ENCODE measurements at regions not wholly inside any gene's neighbourhood (a gene's known extent, or its start where the extent isn't known, plus 50 kb on each side); places are given as distances from the start of the nearest gene placed in this dataset.

DNA sequence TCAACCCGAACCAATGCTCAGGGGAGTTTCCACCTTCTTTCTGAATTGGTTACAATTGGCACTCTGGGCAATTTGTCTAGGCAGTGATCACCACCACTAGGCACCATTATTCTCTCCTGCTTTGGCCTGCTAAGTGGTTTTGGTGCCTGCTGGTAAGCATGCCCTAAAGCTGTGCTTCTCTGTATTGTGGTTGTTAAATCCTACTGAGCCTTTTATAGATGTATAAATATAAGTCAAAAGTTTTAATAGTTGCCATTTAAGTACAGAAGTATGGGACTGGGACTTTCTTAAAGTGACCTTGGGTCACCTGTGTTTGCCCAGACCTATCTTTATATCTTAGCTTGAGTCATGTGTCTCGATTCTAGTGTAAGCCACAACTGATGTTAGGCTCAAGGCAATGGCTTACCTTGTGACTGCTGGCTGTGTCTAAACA is 475.9 kb downstream of the SLC16A7 start:
- H2AFZ ChIP-seq (ENCODE audit: low read depth) = no peak overlapping the region
- H3K4me2 ChIP-seq = no peak overlapping the region
- H4K20me1 ChIP-seq (ENCODE audit: insufficient read depth) = no peaks in the 10 kb centered on the region
- H3K27ac ChIP-seq = no peak overlapping the region
- TF ChIP-seq, protein P1, sequence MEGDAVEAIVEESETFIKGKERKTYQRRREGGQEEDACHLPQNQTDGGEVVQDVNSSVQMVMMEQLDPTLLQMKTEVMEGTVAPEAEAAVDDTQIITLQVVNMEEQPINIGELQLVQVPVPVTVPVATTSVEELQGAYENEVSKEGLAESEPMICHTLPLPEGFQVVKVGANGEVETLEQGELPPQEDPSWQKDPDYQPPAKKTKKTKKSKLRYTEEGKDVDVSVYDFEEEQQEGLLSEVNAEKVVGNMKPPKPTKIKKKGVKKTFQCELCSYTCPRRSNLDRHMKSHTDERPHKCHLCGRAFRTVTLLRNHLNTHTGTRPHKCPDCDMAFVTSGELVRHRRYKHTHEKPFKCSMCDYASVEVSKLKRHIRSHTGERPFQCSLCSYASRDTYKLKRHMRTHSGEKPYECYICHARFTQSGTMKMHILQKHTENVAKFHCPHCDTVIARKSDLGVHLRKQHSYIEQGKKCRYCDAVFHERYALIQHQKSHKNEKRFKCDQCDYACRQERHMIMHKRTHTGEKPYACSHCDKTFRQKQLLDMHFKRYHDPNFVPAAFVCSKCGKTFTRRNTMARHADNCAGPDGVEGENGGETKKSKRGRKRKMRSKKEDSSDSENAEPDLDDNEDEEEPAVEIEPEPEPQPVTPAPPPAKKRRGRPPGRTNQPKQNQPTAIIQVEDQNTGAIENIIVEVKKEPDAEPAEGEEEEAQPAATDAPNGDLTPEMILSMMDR (conservative IDR thresholded peaks at IDR 0.05; ENCODE audit: low read depth, low read length) = no peak
- no peaks in the 10 kb centered on the region for H3K4me1 ChIP-seq (ENCODE audit: low read depth, poor library complexity, severe bottlenecking)
- no peaks in the 10 kb centered on the region for H3K36me3 ChIP-seq (ENCODE audit: insufficient read depth)
- no peak overlapping the region for H3K4me3 ChIP-seq (IDR thresholded peaks at IDR 0.05; ENCODE audit: insufficient read depth, low read depth, low read length)
- no peak overlapping the region for H3K9ac ChIP-seq
- no peaks in the 10 kb centered on the region for H3K27me3 ChIP-seq (ENCODE audit: insufficient read depth, low read depth)
- H3K79me2 ChIP-seq (ENCODE audit: insufficient read depth, low read depth) = no peaks in the 10 kb centered on the region

DNA sequence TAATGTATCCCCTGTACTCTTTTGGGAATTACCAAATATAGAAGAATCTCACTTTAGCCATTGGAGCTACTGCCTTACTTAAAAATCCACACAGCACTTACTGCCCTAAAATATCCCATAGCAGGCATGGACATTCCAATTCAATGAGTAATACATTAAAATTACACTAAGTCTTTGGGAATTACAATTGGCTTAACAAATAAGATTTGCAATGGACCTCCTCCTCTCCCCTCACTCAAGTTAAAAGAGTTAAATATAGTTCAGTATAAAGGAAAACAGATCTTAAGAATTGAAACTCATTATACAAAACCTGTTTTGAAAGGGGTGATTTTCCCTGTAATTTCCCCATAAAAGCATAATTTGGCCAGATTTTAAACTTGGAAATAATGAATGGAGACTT is 477.1 kb downstream of the SLC16A7 start:
- no peak overlapping the region for H3K27ac ChIP-seq
- no peaks in the 10 kb centered on the region for H3K27me3 ChIP-seq (ENCODE audit: insufficient read depth, low read depth)
- no peaks in the 10 kb centered on the region for H3K36me3 ChIP-seq (ENCODE audit: insufficient read depth)
- TF ChIP-seq, protein P1 (conservative IDR thresholded peaks at IDR 0.05; ENCODE audit: low read depth, low read length) = no peak
- no peaks in the 10 kb centered on the region for H4K20me1 ChIP-seq (ENCODE audit: insufficient read depth)
- no peak overlapping the region for H3K4me2 ChIP-seq
- H3K4me3 ChIP-seq (IDR thresholded peaks at IDR 0.05; ENCODE audit: insufficient read depth, low read depth, low read length) = no peak overlapping the region
- H2AFZ ChIP-seq (ENCODE audit: low read depth) = no peak overlapping the region
- H3K9ac ChIP-seq = no peak overlapping the region
- no peaks in the 10 kb centered on the region for H3K79me2 ChIP-seq (ENCODE audit: insufficient read depth, low read depth)
- no peaks in the 10 kb centered on the region for H3K4me1 ChIP-seq (ENCODE audit: low read depth, poor library complexity, severe bottlenecking)

DNA sequence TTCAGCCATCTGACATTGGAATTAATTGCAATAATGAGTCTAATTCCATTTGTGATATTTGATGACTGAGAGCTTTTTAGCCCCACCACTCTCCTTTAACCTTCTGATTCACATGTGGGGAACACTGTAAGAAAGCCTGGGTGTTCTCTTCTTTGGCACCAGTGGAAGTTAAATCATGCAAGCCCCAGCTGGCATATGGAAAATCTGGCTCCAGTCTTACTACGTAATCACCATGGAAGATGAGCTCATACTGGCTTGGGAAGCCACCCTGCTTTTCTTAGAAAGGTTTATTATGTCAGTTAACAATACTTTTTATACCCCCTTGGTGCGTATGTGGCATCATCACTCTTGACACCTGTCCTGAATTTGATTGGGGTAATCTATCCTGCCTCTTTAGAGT is 479.3 kb downstream of the SLC16A7 start:
- Histone ChIP-seq H3K36me3 (ENCODE audit: insufficient read depth) (no peaks in the 10 kb centered on the region), H3K4me3 (IDR thresholded peaks at IDR 0.05; ENCODE audit: insufficient read depth, low read depth, low read length) (no peak overlapping the region), H3K4me1 (ENCODE audit: low read depth, poor library complexity, severe bottlenecking) (no peaks in the 10 kb centered on the region), H3K79me2 (ENCODE audit: insufficient read depth, low read depth) (no peaks in the 10 kb centered on the region), H3K4me2 (no peak overlapping the region), H3K27me3 (ENCODE audit: insufficient read depth, low read depth) (no peaks in the 10 kb centered on the region), H3K9ac (no peak overlapping the region), H3K27ac (no peak overlapping the region), H4K20me1 (ENCODE audit: insufficient read depth) (no peaks in the 10 kb centered on the region), H2AFZ (ENCODE audit: low read depth) (no peak overlapping the region)
- TF ChIP-seq, protein P1 (conservative IDR thresholded peaks at IDR 0.05; ENCODE audit: low read depth, low read length) = no peak

DNA sequence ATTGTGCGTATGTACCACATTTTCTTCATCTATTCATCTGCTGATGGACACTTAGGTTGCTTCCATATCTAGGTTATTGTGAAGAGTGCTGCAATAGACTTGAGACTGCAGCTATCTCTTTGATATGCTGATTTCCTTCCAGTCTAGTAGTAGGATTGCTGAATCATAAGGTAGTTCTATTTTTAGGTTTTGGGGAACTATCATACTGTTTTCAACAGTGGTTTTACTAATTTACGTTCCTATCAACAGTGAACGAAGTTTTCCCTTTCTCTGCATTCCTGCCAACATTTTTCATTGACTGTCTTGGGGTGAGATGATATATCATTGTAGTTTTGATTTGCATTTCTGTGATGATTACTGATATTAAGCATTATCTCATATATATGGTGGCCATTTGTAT is 482.2 kb downstream of the SLC16A7 start:
- H2AFZ ChIP-seq (ENCODE audit: low read depth) = no peak overlapping the region
- H3K4me1 ChIP-seq (ENCODE audit: low read depth, poor library complexity, severe bottlenecking) = no peaks in the 10 kb centered on the region
- H3K79me2 ChIP-seq (ENCODE audit: insufficient read depth, low read depth) = no peaks in the 10 kb centered on the region
- no peak overlapping the region for H3K4me3 ChIP-seq (IDR thresholded peaks at IDR 0.05; ENCODE audit: insufficient read depth, low read depth, low read length)
- no peaks in the 10 kb centered on the region for H3K27me3 ChIP-seq (ENCODE audit: insufficient read depth, low read depth)
- no peak overlapping the region for H3K4me2 ChIP-seq
- no peak overlapping the region for H3K27ac ChIP-seq
- no peak overlapping the region for H3K9ac ChIP-seq
- H4K20me1 ChIP-seq (ENCODE audit: insufficient read depth) = no peaks in the 10 kb centered on the region
- TF ChIP-seq, protein P1 (conservative IDR thresholded peaks at IDR 0.05; ENCODE audit: low read depth, low read length) = no peak
- no peaks in the 10 kb centered on the region for H3K36me3 ChIP-seq (ENCODE audit: insufficient read depth)
